GM21526 (cell line): ENCODE measurements at regions not wholly inside any gene's neighbourhood (a gene's known extent, or its start where the extent isn't known, plus 50 kb on each side); places are given as distances from the start of the nearest gene placed in this dataset.

Experiments used
- ATAC-seq: cut with Tn5 transposase; IDR thresholded peaks from one replicate; pipeline ENCODE4 v1.9.1; 2021; ENCODE audit warnings: moderate library complexity; ENCODE audit not compliant: unreplicated experiment, low FRiP score

GRCh38 chr11:112769170-112769569, 192.1 kb upstream of the NCAM1 start:
- ATAC-seq = no peak

- ATAC-seq = no peak
Measured at GRCh38 chr11:112769584-112769983, 191.6 kb upstream of the NCAM1 start.

GRCh38 chr11:112770033-112770432, 191.2 kb upstream of the NCAM1 start:
- ATAC-seq = no peak

- ATAC-seq = no peak
Measured at GRCh38 chr11:112770487-112770886, 190.7 kb upstream of the NCAM1 start.

GRCh38 chr11:112771851-112772250, 189.4 kb upstream of the NCAM1 start:
- ATAC-seq = no peak

GRCh38 chr11:112773264-112773663, 188.0 kb upstream of the NCAM1 start:
- no peak for ATAC-seq

GRCh38 chr11:112776834-112777233, 184.4 kb upstream of the NCAM1 start:
- ATAC-seq = no peak

- ATAC-seq = no peak
Measured at GRCh38 chr11:112777283-112777751, 183.9 kb upstream of the NCAM1 start.

GRCh38 chr11:112778091-112778876, 182.9 kb upstream of the NCAM1 start:
- ATAC-seq = no peak

- no peak for ATAC-seq
Measured at GRCh38 chr11:112778877-112779266, 182.3 kb upstream of the NCAM1 start.

- no peak for ATAC-seq
Measured at GRCh38 chr11:112780351-112781087, 180.7 kb upstream of the NCAM1 start.

GRCh38 chr11:112783945-112784322, 177.3 kb upstream of the NCAM1 start:
- ATAC-seq = no peak

- no peak for ATAC-seq
Measured at GRCh38 chr11:112784323-112785073, 176.7 kb upstream of the NCAM1 start.

GRCh38 chr11:112785149-112785548, 176.1 kb upstream of the NCAM1 start:
- no peak for ATAC-seq

- no peak for ATAC-seq
Measured at GRCh38 chr11:112785719-112786118, 175.5 kb upstream of the NCAM1 start.

GRCh38 chr11:112786196-112786595, 175.0 kb upstream of the NCAM1 start:
- ATAC-seq = no peak

- ATAC-seq = no peak
Measured at GRCh38 chr11:112786886-112787530, 174.2 kb upstream of the NCAM1 start.

- ATAC-seq = no peak
Measured at GRCh38 chr11:112789481-112789880, 171.7 kb upstream of the NCAM1 start.

- ATAC-seq = no peak
Measured at GRCh38 chr11:112790286-112790685, 170.9 kb upstream of the NCAM1 start.

GRCh38 chr11:112792070-112792469, 169.2 kb upstream of the NCAM1 start:
- ATAC-seq = no peak

GRCh38 chr11:112793416-112793815, 167.8 kb upstream of the NCAM1 start:
- ATAC-seq = no peak
